NOMO-1 treated with dmso at 0.1 percent for 144 hours (cell line): ENCODE measurements at regions not wholly inside any gene's neighbourhood (a gene's known extent, or its start where the extent isn't known, plus 50 kb on each side); places are given as distances from the start of the nearest gene placed in this dataset.
A peak's percentile ranks its signal among the peaks of the same experiment; 100 is the strongest.
"Not testable (repeated sequence)": the region's sequence is repeated elsewhere in the genome, so short reads cannot be mapped to it uniquely, and the experiment has no call there.

ENCODE experiments used
- DNase-seq: peaks from one replicate; lab custom pipeline; 2025; ENCODE audit not compliant: unreplicated experiment; lab: John Stamatoyannopoulos, UW

GRCh38 chr2:106010818-106011355 lies 183.2 kb downstream of the UXS1 start:
- no peak for DNase-seq

- no peak for DNase-seq
Measured at GRCh38 chr2:106009096-106009495, 185.0 kb downstream of the UXS1 start.

- no peak for DNase-seq
Measured at GRCh38 chr2:106004851-106005250, 189.2 kb downstream of the UXS1 start.

GRCh38 chr2:105999211-105999989 lies 194.7 kb downstream of the UXS1 start:
- no peak for DNase-seq

- no peak for DNase-seq
Measured at GRCh38 chr2:105997711-105998110, 196.4 kb downstream of the UXS1 start.

- peak; percentile 6 for DNase-seq
Measured at GRCh38 chr2:105990624-105991023, 203.5 kb downstream of the UXS1 start.

- DNase-seq: not testable (repeated sequence)
Measured at GRCh38 chr2:105989803-105990202, 204.3 kb downstream of the UXS1 start.

- DNase-seq: no peak
Measured at GRCh38 chr2:105989070-105989469, 205.0 kb downstream of the UXS1 start.

GRCh38 chr2:105977807-105978206 lies 216.3 kb downstream of the UXS1 start:
- no peak for DNase-seq

- DNase-seq: no peak
Measured at GRCh38 chr2:105977212-105977611, 216.9 kb downstream of the UXS1 start.

GRCh38 chr2:105974812-105975211 lies 219.3 kb downstream of the UXS1 start:
- DNase-seq: no peak

GRCh38 chr2:105972927-105973326 lies 221.2 kb downstream of the UXS1 start:
- DNase-seq: no peak

GRCh38 chr2:105972246-105972645 lies 221.9 kb downstream of the UXS1 start:
- no peak for DNase-seq

- DNase-seq: no peak
Measured at GRCh38 chr2:105969552-105969951, 224.5 kb downstream of the UXS1 start.

GRCh38 chr2:105962221-105962620 lies 217.5 kb downstream of the NCK2 start:
- DNase-seq: no peak

GRCh38 chr2:105961599-105962146 lies 217.0 kb downstream of the NCK2 start:
- DNase-seq: no peak

GRCh38 chr2:105959357-105959756 lies 214.6 kb downstream of the NCK2 start:
- DNase-seq: no peak

GRCh38 chr2:105954891-105955290 lies 210.2 kb downstream of the NCK2 start:
- DNase-seq: no peak

GRCh38 chr2:105953942-105954341 lies 209.2 kb downstream of the NCK2 start:
- no peak for DNase-seq

GRCh38 chr2:105952131-105952530 lies 207.4 kb downstream of the NCK2 start:
- DNase-seq: no peak

- no peak for DNase-seq
Measured at GRCh38 chr2:105951384-105951694, 206.6 kb downstream of the NCK2 start.

GRCh38 chr2:105950521-105951383 lies 206.0 kb downstream of the NCK2 start:
- no peak for DNase-seq
